ENCODE measurements at regions not wholly inside any gene's neighbourhood (a gene's known extent, or its start where the extent isn't known, plus 50 kb on each side); places are given as distances from the start of the nearest gene placed in this dataset.
"Not testable (repeated sequence)": the region's sequence is repeated elsewhere in the genome, so short reads cannot be mapped to it uniquely, and the experiment has no call there.

- no peak for DNase-seq (ENCODE audit: low spot score)
Measured at GRCh38 chr6:11384531-11385309, 152.3 kb upstream of the NEDD9 start.

- DNase-seq (ENCODE audit: low spot score): no peak
Measured at GRCh38 chr6:11381801-11382513, 149.5 kb upstream of the NEDD9 start.

GRCh38 chr6:11380969-11381744, 148.7 kb upstream of the NEDD9 start:
- DNase-seq (ENCODE audit: low spot score): no peak

- DNase-seq (ENCODE audit: low spot score): no peak
Measured at GRCh38 chr6:11380549-11380948, 148.1 kb upstream of the NEDD9 start.

- DNase-seq (ENCODE audit: low spot score): no peak
Measured at GRCh38 chr6:11379805-11380204, 147.3 kb upstream of the NEDD9 start.

GRCh38 chr6:11378639-11379038, 146.2 kb upstream of the NEDD9 start:
- no peak for DNase-seq (ENCODE audit: low spot score)

- no peak for DNase-seq (ENCODE audit: low spot score)
Measured at GRCh38 chr6:11374036-11375010, 141.9 kb upstream of the NEDD9 start.

- no peak for DNase-seq (ENCODE audit: low spot score)
Measured at GRCh38 chr6:11373208-11373607, 140.7 kb upstream of the NEDD9 start.

- not testable (repeated sequence) for DNase-seq (ENCODE audit: low spot score)
Measured at GRCh38 chr6:11372186-11372790, 139.8 kb upstream of the NEDD9 start.

GRCh38 chr6:11370191-11371018, 137.9 kb upstream of the NEDD9 start:
- DNase-seq (ENCODE audit: low spot score): no peak

- no peak for DNase-seq (ENCODE audit: low spot score)
Measured at GRCh38 chr6:11368760-11369159, 136.3 kb upstream of the NEDD9 start.

GRCh38 chr6:11368264-11368663, 135.8 kb upstream of the NEDD9 start:
- DNase-seq (ENCODE audit: low spot score): no peak

- DNase-seq (ENCODE audit: low spot score): peak; percentile 54
Measured at GRCh38 chr6:11367638-11368199, 135.3 kb upstream of the NEDD9 start.

GRCh38 chr6:11366934-11367637, 134.6 kb upstream of the NEDD9 start:
- no peak for DNase-seq (ENCODE audit: low spot score)

GRCh38 chr6:11366183-11366933, 133.9 kb upstream of the NEDD9 start:
- no peak for DNase-seq (ENCODE audit: low spot score)

GRCh38 chr6:11364971-11365397, 132.5 kb upstream of the NEDD9 start:
- DNase-seq (ENCODE audit: low spot score): no peak

GRCh38 chr6:11363881-11364576, 131.6 kb upstream of the NEDD9 start:
- no peak for DNase-seq (ENCODE audit: low spot score)
